D721Med (cell line): ENCODE measurements at regions not wholly inside any gene's neighbourhood (a gene's known extent, or its start where the extent isn't known, plus 50 kb on each side); places are given as distances from the start of the nearest gene placed in this dataset.

Source experiments
- DNase-seq: peaks from one replicate; pipeline ENCODE4 v3.0.0; 2011; ENCODE audit warnings: low spot score; ENCODE audit not compliant: insufficient read length
- FAIRE-seq: peaks from 2 replicates; lab custom pipeline; 2011; peaks lifted over from hg19 to GRCh38; lab: Jason Lieb, UNC
- TF ChIP-seq, protein P1 (sequence below): IDR thresholded peaks from 2 replicates; pipeline ENCODE4 v1.5.1; 2012; ENCODE audit warnings: mild to moderate bottlenecking, control low read depth; ENCODE audit not compliant: insufficient read depth; ENCODE audit errors: missing control alignments

DNA sequence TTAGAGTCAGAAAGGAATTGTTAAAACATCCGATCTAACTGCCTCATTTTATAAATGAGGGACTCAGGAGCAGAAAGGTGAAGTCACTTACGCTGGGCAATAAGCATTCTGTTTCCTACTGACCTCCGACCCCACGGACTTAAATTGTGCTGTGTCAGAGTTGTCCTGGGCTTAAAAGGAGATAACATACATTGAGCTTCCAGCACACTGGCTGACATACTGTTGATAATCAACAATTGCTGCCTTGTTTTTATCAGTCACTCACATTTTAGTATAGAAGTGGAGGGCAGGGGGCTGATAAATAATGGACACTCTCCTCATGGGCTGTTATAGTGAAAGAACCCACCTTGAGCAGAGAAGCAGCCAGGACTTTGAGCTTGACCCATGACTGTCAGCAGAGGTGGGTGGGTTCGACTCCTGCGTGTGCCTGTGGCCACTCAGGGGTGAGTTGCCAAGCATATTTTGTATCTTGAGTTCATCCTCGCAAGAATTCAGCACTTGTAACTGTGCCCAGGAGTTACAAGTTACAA, 166.5 kb upstream of the JARID2 start:
- DNase-seq (no peak), FAIRE-seq (no peak)
- TF ChIP-seq, protein P1, sequence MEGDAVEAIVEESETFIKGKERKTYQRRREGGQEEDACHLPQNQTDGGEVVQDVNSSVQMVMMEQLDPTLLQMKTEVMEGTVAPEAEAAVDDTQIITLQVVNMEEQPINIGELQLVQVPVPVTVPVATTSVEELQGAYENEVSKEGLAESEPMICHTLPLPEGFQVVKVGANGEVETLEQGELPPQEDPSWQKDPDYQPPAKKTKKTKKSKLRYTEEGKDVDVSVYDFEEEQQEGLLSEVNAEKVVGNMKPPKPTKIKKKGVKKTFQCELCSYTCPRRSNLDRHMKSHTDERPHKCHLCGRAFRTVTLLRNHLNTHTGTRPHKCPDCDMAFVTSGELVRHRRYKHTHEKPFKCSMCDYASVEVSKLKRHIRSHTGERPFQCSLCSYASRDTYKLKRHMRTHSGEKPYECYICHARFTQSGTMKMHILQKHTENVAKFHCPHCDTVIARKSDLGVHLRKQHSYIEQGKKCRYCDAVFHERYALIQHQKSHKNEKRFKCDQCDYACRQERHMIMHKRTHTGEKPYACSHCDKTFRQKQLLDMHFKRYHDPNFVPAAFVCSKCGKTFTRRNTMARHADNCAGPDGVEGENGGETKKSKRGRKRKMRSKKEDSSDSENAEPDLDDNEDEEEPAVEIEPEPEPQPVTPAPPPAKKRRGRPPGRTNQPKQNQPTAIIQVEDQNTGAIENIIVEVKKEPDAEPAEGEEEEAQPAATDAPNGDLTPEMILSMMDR, result no peak

DNA sequence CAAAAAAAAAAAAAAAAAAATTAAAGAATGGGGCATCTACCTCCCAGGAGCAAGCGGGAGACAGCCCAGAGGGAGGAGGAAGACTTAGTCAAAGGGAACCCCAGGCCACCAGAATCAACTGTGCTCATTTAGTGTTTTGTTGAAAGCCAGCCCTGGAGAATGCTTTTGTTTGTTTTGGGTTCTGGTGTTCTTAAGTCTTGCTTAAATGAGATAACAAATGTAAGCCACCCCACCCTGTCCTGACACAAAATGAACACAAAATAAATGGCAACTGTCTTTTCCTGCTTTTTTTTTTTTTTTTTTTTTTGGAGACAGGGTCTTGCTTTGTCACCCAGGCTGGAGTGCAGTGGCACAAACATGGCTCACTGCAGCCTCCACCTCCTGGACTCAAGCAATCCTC, 165.0 kb upstream of the JARID2 start:
- no peak for FAIRE-seq

DNA sequence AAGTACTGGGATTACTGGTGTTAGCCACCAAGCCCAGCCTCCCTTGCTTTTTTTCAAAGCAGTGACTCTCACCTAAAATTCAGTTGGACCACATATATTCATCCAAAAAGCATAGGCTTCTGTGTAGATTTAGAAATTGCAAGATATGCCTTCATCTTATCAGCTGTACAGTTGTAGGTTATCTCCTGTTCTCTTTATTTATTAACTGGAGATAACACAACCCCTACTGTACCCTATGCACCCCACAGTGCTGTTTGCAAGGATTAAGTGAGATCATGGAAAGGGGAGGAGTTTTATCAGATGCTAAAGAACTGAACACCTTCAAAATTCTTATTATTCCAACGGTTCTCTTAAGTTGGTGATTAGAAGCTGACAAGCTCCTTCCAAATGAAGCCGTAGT, 164.4 kb upstream of the JARID2 start:
- no peak for FAIRE-seq

More for the DNA sequence above, 165.0 kb upstream of the JARID2 start:
- TF ChIP-seq, protein P1, result no peak
- DNase-seq, result no peak

DNA sequence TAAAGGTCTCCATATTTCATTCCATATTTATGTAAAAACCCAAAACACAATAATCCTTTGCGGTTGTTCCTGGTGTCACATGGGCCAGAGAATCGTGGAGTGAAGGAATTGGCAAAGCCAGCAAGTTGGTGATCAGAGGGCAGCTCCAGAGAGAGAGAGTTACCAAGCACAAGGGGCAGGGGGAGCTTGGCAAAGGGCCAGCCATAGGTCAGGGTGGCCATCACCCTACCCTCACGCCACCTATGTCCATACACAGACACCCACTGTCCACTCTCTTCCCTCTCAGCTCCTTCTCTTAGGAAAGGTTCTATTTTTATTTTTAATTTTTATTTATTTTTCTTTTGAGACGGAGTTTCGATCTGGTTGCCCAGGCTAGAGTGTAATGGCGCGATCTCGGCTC, 163.2 kb upstream of the JARID2 start:
- TF ChIP-seq, protein P1, result no peak
- FAIRE-seq, result no peak
- no peak for DNase-seq

More for the DNA sequence above, 164.4 kb upstream of the JARID2 start:
- TF ChIP-seq, protein P1, result no peak
- DNase-seq, result no peak

DNA sequence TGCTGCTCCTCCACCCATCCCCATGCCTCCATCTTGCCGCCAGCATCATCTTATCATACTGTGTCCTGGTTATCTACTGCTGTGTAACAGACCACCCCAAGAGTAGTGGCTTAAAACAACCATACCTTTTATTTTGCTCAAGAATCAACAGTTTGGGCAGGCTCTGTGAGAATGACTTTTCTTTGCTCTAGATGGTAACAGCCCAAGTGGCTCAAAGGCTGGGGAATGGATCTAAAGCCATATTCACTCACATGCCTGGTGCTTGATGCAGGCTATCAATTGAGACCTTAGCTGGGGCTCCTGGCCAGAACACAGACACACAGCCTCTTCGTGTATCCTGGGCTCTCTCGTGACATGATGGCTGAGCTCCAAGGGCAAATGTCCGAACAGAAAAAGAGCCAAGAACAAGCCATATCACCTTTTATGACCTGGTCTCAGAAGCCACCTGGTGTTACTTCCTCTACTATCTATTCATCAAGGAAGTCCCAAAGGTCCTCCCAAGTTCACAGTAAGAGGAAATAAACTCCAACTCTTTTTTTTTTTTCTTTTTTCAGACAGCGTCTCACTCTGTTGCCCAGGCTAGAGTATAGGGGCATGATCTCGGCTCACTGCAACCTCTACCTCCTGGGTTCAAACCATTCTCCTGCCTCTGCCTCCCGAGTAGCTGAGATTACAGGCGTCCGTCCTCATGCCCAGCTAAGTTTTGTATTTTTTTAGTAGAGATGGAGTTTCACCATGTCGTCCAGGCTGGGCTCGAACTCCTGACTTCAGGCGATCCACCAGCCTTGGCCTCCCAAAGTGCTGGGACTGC, 159.3 kb upstream of the JARID2 start:
- TF ChIP-seq, protein P1, result no peak
- FAIRE-seq (no peak), DNase-seq (no peak)

DNA sequence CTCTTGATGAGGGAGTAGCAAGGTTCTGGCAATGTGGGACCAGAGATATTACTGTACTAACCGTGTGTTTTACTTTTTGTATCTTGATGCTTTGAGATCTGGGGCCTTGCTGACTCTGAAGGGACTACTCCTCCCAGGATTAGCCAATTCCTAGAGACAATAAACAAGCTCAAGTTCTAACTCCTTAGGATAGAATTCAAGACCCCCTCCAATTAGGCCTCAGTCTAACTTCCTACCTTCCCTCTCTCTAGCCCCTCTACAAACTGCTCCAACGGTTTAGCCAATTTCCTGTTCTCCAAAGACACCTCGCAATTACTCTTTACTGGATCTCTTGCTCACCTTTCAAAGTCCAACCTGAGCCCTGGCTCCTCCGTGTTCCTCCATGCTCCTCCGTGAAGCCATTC, 158.7 kb upstream of the JARID2 start:
- DNase-seq (no peak), FAIRE-seq (no peak)
- TF ChIP-seq, protein P1, result no peak

DNA sequence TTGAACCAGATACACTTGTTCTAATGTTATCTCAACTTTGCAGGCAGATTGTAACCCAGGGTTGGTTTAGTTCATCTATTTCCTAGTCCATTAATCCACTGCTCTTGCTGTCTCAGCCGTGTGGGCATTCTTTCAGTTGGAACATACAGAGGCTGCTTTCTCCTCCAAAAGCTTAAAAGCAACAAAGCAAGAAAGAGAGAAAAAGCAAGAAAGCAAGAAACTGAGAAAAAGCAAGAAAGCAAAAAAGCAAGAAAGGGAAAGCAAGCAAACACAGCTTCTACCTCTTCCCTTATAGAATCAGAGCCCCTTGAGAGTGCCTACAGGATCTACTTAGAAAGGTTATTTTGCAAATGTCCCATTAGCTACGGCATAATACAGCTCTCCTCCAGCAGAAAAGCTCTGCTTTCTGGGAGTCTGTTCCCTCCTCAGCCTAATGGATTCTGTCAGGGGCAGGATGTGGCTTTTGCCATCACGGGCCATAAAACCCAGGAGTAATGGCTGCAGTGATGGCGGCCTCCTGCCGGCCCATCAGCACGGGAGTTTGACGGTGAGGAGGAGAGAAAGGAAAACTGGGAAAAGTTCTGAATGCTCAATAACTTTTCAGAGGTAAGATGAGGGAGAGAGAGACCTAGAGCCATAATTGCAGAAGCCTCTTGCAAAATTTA, 156.8 kb upstream of the JARID2 start:
- TF ChIP-seq, protein P1, result no peak
- no peak for FAIRE-seq
- no peak for DNase-seq
